ENCODE measurements at regions not wholly inside any gene's neighbourhood (a gene's known extent, or its start where the extent isn't known, plus 50 kb on each side); places are given as distances from the start of the nearest gene placed in this dataset.

DNA sequence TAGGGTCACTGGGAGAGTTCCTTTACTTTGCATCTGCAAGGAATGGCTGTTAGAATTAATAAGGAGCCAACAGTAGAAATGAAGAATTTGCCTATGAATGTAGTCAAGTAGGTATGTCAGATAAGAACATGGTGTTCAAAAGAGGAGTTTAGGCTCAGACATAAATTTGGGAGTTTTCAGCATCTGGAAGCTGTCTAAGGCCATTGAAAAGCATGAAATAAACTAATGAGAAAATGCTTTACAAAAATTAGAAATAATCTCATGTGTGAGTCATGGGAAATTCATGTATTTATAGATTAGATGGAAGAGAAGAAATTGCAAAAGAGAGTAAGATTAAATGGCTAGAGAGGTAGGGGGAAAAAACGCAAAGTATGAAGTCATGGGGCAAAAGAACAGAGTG, 201.9 kb downstream of the DIPK2A start:
- Histone ChIP-seq H3K4ac (ENCODE audit: low read depth in 1 of 2, low read length in 2 of 2) (no peak overlapping the region), H3K36me3 (ENCODE audit: control insufficient read depth in 1 of 2, insufficient read depth in 2 of 2, low read depth in 1 of 2, low read length in 2 of 2) (no peaks in the 10 kb centered on the region), H4K8ac (ENCODE audit: low read length) (no peak overlapping the region), H3K4me3 (ENCODE audit: insufficient read depth in 1 of 2, low read depth in 1 of 2, low read length in 2 of 2) (no peak overlapping the region), H3K14ac (ENCODE audit: low read length in 2 of 2) (no peak overlapping the region), H3K27me3 (ENCODE audit: control insufficient read depth in 1 of 2, insufficient read depth in 1 of 2, low read length in 2 of 2) (no peaks in the 10 kb centered on the region), H4K91ac (ENCODE audit: low read length) (no peak overlapping the region), H2BK120ac (ENCODE audit: low read depth, low read length) (no peak overlapping the region), H3K18ac (ENCODE audit: low read depth in 1 of 2, low read length in 2 of 2) (no peak overlapping the region), H2AK5ac (ENCODE audit: low read length, severe bottlenecking) (no peak overlapping the region), H3K79me1 (replicated peaks; ENCODE audit: low read length, poor library complexity, severe bottlenecking) (no peaks in the 10 kb centered on the region), H3K9ac (ENCODE audit: low read length) (no peak overlapping the region), H2BK5ac (ENCODE audit: low read depth, low read length, poor library complexity, severe bottlenecking) (no peak overlapping the region), H3K4me1 (ENCODE audit: control insufficient read depth, insufficient read depth, low read depth, low read length) (peaks cover 2% of the 10 kb centered on the region), H3K9me3 (ENCODE audit: control insufficient read depth, low read length) (no peaks in the 10 kb centered on the region), H3K27ac (ENCODE audit: low read length, poor library complexity, severe bottlenecking) (no peak overlapping the region), H2BK12ac (ENCODE audit: low read length in 2 of 2) (no peak overlapping the region), H2AFZ (ENCODE audit: low read depth, low read length) (no peak overlapping the region), H3K23ac (ENCODE audit: low read length in 2 of 2) (no peak overlapping the region), H2BK15ac (ENCODE audit: low read depth, poor library complexity, severe bottlenecking) (no peak overlapping the region), H3K4me2 (ENCODE audit: low read length, poor library complexity, severe bottlenecking) (no peak overlapping the region)
- WGBS, result 98% methylated on average over 1 of the region's 1 CpG
- no peak for DNase-seq

DNA sequence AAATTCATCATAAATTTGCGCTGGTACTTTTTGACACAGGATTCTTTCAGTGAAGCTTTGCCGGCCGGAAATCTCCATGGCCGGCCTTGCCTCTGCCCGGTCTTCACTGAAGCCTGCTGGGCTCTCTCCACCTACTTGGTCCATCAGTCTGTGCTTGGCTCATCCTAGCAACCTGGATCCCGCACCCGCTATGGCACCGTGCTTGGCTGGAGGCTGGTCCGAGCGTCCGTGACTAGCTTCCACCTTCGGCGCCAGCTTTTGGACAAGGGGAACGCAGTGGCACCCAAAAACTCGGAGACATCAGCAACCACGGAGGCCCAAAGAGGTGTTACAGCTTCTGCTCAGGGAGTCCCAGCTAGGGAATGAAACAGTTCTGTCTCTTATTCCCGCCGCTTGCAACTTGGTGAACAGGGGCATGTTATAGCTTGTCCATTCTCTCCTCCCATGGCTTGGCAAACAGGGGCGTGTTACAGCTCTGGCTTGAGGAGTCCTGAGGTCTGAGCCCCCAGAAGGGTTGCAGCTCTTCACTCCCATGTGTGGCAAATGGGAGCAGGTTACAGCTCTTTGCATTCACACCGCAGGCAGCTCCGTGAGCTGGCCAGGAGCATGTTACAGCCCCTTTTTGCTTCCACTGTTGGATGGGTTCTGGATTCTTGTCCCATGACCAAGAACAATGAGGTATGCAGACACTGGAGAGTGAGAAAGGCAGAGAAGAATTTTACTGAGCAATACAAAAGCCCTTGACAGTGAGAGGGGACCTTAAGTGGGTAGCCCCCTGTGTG, 204.2 kb downstream of the DIPK2A start:
- Histone ChIP-seq H3K9me3 (ENCODE audit: control insufficient read depth, low read length) (no peaks in the 10 kb centered on the region), H3K27ac (ENCODE audit: low read length, poor library complexity, severe bottlenecking) (no peak overlapping the region), H3K4me2 (ENCODE audit: low read length, poor library complexity, severe bottlenecking) (no peak overlapping the region), H2AFZ (ENCODE audit: low read depth, low read length) (no peak overlapping the region), H3K36me3 (ENCODE audit: control insufficient read depth in 1 of 2, insufficient read depth in 2 of 2, low read depth in 1 of 2, low read length in 2 of 2) (no peaks in the 10 kb centered on the region), H3K9ac (ENCODE audit: low read length) (no peak overlapping the region), H2BK120ac (ENCODE audit: low read depth, low read length) (no peak overlapping the region), H4K8ac (ENCODE audit: low read length) (no peak overlapping the region), H2BK5ac (ENCODE audit: low read depth, low read length, poor library complexity, severe bottlenecking) (no peak overlapping the region), H3K4me1 (ENCODE audit: control insufficient read depth, insufficient read depth, low read depth, low read length) (peaks cover 2% of the 10 kb centered on the region), H3K14ac (ENCODE audit: low read length in 2 of 2) (no peak overlapping the region), H3K79me1 (replicated peaks; ENCODE audit: low read length, poor library complexity, severe bottlenecking) (no peaks in the 10 kb centered on the region), H2BK12ac (ENCODE audit: low read length in 2 of 2) (no peak overlapping the region), H3K23ac (ENCODE audit: low read length in 2 of 2) (no peak overlapping the region), H2BK15ac (ENCODE audit: low read depth, poor library complexity, severe bottlenecking) (no peak overlapping the region), H3K4ac (ENCODE audit: low read depth in 1 of 2, low read length in 2 of 2) (no peak overlapping the region), H3K18ac (ENCODE audit: low read depth in 1 of 2, low read length in 2 of 2) (peak overlapping the region in 1 of 2 experiments; percentile 54), H4K91ac (ENCODE audit: low read length) (no peak overlapping the region), H3K27me3 (ENCODE audit: control insufficient read depth in 1 of 2, insufficient read depth in 1 of 2, low read length in 2 of 2) (no peaks in the 10 kb centered on the region), H3K4me3 (ENCODE audit: insufficient read depth in 1 of 2, low read depth in 1 of 2, low read length in 2 of 2) (no peak overlapping the region), H2AK5ac (ENCODE audit: low read length, severe bottlenecking) (no peak overlapping the region)
- no peak for DNase-seq
- WGBS, result 95% methylated on average over 21 of the region's 21 CpGs

DNA sequence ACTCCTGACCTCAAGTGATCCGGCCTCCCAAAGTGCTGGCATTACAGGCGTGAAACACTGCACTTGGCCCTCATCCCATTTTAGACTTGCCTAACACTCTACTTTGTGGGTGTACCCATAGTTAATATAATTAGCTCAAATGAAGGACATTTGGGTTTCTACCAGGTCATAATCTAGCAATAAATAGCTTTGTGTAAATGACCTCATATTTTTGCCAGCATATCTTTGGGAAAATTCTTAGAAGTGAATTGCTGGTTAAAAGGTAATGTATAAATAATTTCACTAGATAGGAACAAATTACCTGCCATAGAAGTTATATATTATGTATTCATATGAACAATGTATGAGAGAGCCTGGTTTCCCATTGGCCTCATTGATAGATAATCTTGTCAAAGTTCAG, 206.0 kb downstream of the DIPK2A start:
- Histone ChIP-seq H2BK12ac (ENCODE audit: low read length in 2 of 2) (no peak overlapping the region), H3K4me1 (ENCODE audit: control insufficient read depth, insufficient read depth, low read depth, low read length) (peaks cover 2% of the 10 kb centered on the region), H3K4ac (ENCODE audit: low read depth in 1 of 2, low read length in 2 of 2) (no peak overlapping the region), H2BK5ac (ENCODE audit: low read depth, low read length, poor library complexity, severe bottlenecking) (no peak overlapping the region), H4K91ac (ENCODE audit: low read length) (no peak overlapping the region), H3K9ac (ENCODE audit: low read length) (no peak overlapping the region), H4K8ac (ENCODE audit: low read length) (no peak overlapping the region), H3K14ac (ENCODE audit: low read length in 2 of 2) (no peak overlapping the region), H3K9me3 (ENCODE audit: control insufficient read depth, low read length) (no peaks in the 10 kb centered on the region), H3K4me2 (ENCODE audit: low read length, poor library complexity, severe bottlenecking) (no peak overlapping the region), H3K36me3 (ENCODE audit: control insufficient read depth in 1 of 2, insufficient read depth in 2 of 2, low read depth in 1 of 2, low read length in 2 of 2) (no peaks in the 10 kb centered on the region), H3K18ac (ENCODE audit: low read depth in 1 of 2, low read length in 2 of 2) (no peak overlapping the region), H3K79me1 (replicated peaks; ENCODE audit: low read length, poor library complexity, severe bottlenecking) (no peaks in the 10 kb centered on the region), H2AK5ac (ENCODE audit: low read length, severe bottlenecking) (no peak overlapping the region), H3K27ac (ENCODE audit: low read length, poor library complexity, severe bottlenecking) (no peak overlapping the region), H2AFZ (ENCODE audit: low read depth, low read length) (no peak overlapping the region), H3K23ac (ENCODE audit: low read length in 2 of 2) (no peak overlapping the region), H2BK120ac (ENCODE audit: low read depth, low read length) (no peak overlapping the region), H3K4me3 (ENCODE audit: insufficient read depth in 1 of 2, low read depth in 1 of 2, low read length in 2 of 2) (no peak overlapping the region), H2BK15ac (ENCODE audit: low read depth, poor library complexity, severe bottlenecking) (no peak overlapping the region), H3K27me3 (ENCODE audit: control insufficient read depth in 1 of 2, insufficient read depth in 1 of 2, low read length in 2 of 2) (no peaks in the 10 kb centered on the region)
- 90% methylated on average over 2 of the region's 2 CpGs for WGBS
- DNase-seq, result no peak

DNA sequence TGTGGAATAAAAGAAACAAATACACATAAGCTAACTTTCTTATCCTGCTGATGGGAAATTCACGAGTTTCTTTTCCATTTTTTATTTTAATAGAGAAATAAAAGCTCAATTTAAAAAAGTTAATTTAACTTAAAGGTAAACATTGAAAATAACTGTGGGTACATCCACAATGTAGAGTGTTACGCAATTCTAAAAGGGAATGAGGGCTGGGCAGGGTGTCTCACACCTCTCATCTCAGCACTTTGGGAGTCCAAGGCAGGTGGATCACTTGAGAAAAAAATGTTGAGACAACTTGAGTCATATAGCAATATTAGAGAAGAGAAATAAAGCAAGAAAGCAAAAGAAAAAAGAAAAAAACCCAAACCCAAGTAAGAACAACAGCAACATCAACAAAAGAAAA, 207.0 kb downstream of the DIPK2A start:
- H2BK15ac ChIP-seq (ENCODE audit: low read depth, poor library complexity, severe bottlenecking), result no peak overlapping the region
- no peaks in the 10 kb centered on the region for H3K9me3 ChIP-seq (ENCODE audit: control insufficient read depth, low read length)
- H2BK12ac ChIP-seq (ENCODE audit: low read length in 2 of 2), result no peak overlapping the region
- no peak overlapping the region for H3K18ac ChIP-seq (ENCODE audit: low read depth in 1 of 2, low read length in 2 of 2)
- H3K4me3 ChIP-seq (ENCODE audit: insufficient read depth in 1 of 2, low read depth in 1 of 2, low read length in 2 of 2), result no peak overlapping the region
- H3K4ac ChIP-seq (ENCODE audit: low read depth in 1 of 2, low read length in 2 of 2), result no peak overlapping the region
- no peak overlapping the region for H3K27ac ChIP-seq (ENCODE audit: low read length, poor library complexity, severe bottlenecking)
- H2BK5ac ChIP-seq (ENCODE audit: low read depth, low read length, poor library complexity, severe bottlenecking), result no peak overlapping the region
- H3K14ac ChIP-seq (ENCODE audit: low read length in 2 of 2), result no peak overlapping the region
- H2AFZ ChIP-seq (ENCODE audit: low read depth, low read length), result no peak overlapping the region
- no peak for DNase-seq
- no peaks in the 10 kb centered on the region for H3K36me3 ChIP-seq (ENCODE audit: control insufficient read depth in 1 of 2, insufficient read depth in 2 of 2, low read depth in 1 of 2, low read length in 2 of 2)
- H4K8ac ChIP-seq (ENCODE audit: low read length), result no peak overlapping the region
- no peak overlapping the region for H3K9ac ChIP-seq (ENCODE audit: low read length)
- no peak overlapping the region for H4K91ac ChIP-seq (ENCODE audit: low read length)
- WGBS, result 100% methylated on average over 1 of the region's 2 CpGs
- no peak overlapping the region for H2AK5ac ChIP-seq (ENCODE audit: low read length, severe bottlenecking)
- H3K79me1 ChIP-seq (replicated peaks; ENCODE audit: low read length, poor library complexity, severe bottlenecking), result no peaks in the 10 kb centered on the region
- H3K4me1 ChIP-seq (ENCODE audit: control insufficient read depth, insufficient read depth, low read depth, low read length), result peaks cover 2% of the 10 kb centered on the region
- no peaks in the 10 kb centered on the region for H3K27me3 ChIP-seq (ENCODE audit: control insufficient read depth in 1 of 2, insufficient read depth in 1 of 2, low read length in 2 of 2)
- H2BK120ac ChIP-seq (ENCODE audit: low read depth, low read length), result no peak overlapping the region
- H3K23ac ChIP-seq (ENCODE audit: low read length in 2 of 2), result no peak overlapping the region
- no peak overlapping the region for H3K4me2 ChIP-seq (ENCODE audit: low read length, poor library complexity, severe bottlenecking)
